DOHH2 (cell line): ENCODE measurements at regions not wholly inside any gene's neighbourhood (a gene's known extent, or its start where the extent isn't known, plus 50 kb on each side); places are given as distances from the start of the nearest gene placed in this dataset.

Experiments
- H3F3A ChIP-seq: fragments of 200-600 bp; sonication (generic), shearing (Covaris generic); 2 replicates; pipeline ENCODE4 v1.6.0; 2016; ENCODE audit warnings: antibody characterized with exemption, mild to moderate bottlenecking; ENCODE audit not compliant: control insufficient read depth, insufficient read depth
- H3K27ac ChIP-seq: fragments of 200-600 bp; sonication (generic); 2 replicates; pipeline ENCODE4 v1.5.1; 2014; ENCODE audit warnings: low read depth, mild to moderate bottlenecking, low read length, moderate library complexity
- H3K27me3 ChIP-seq: fragments of 200-600 bp; sonication (generic); 2 replicates; pipeline ENCODE4 v1.6.1; 2014; ENCODE audit warnings: mild to moderate bottlenecking, low read length, mixed read lengths; ENCODE audit not compliant: control insufficient read depth
- H3K36me3 ChIP-seq: fragments of 200-600 bp; sonication (generic); 2 replicates; pipeline ENCODE4 v1.6.1; 2014; ENCODE audit warnings: mild to moderate bottlenecking, low read length, moderate library complexity, mixed read lengths; ENCODE audit not compliant: control insufficient read depth
- H3K4me1 ChIP-seq: fragments of 200-600 bp; sonication (generic); 2 replicates; pipeline ENCODE4 v1.6.1; 2014; ENCODE audit warnings: mild to moderate bottlenecking, low read length, mixed read lengths; ENCODE audit not compliant: control insufficient read depth
- H3K4me2 ChIP-seq: fragments of 200-600 bp; sonication (generic); 2 replicates; pipeline ENCODE4 v1.6.0; 2014; ENCODE audit warnings: mild to moderate bottlenecking, low read length, moderate library complexity
- H3K4me3 ChIP-seq: fragments of 200-600 bp; sonication (generic); 2 replicates; pipeline ENCODE4 v1.5.1; 2014; ENCODE audit warnings: mild to moderate bottlenecking, low read length, mixed read lengths
- H3K79me2 ChIP-seq: fragments of 200-600 bp; sonication (generic); 2 replicates; pipeline ENCODE4 v1.6.1; 2014; ENCODE audit warnings: mild to moderate bottlenecking, low read length, mixed read lengths; ENCODE audit not compliant: control insufficient read depth
- H3K9me2 ChIP-seq: fragments of 200-600 bp; sonication (generic); replicated peaks from 2 replicates; pipeline ENCODE4 v1.6.1; 2014; ENCODE audit warnings: mild to moderate bottlenecking, low read length, mixed read lengths; ENCODE audit not compliant: control insufficient read depth
- H3K9me3 ChIP-seq: fragments of 200-600 bp; sonication (generic); 2 replicates; pipeline ENCODE4 v1.6.1; 2014; ENCODE audit warnings: antibody characterized with exemption, low read length, mixed read lengths; ENCODE audit not compliant: control insufficient read depth, insufficient read depth
- H4K20me1 ChIP-seq: fragments of 200-600 bp; sonication (generic); 2 replicates; pipeline ENCODE4 v1.6.0; 2014; ENCODE audit warnings: low read depth, mild to moderate bottlenecking, antibody characterized with exemption, low read length, moderate library complexity; ENCODE audit not compliant: control insufficient read depth, insufficient read depth
- CTCF ChIP-seq: fragments of 200-600 bp; sonication (generic); IDR thresholded peaks from one replicate; pipeline ENCODE4 v1.5.1; 2014; ENCODE audit warnings: antibody characterized with exemption, mild to moderate bottlenecking, low read depth, low read length; ENCODE audit not compliant: poor library complexity, severe bottlenecking
- EZH2phosphoT487 ChIP-seq: fragments of 200-600 bp; sonication (generic); IDR thresholded peaks from 2 replicates; pipeline ENCODE4 v1.6.1; 2017; ENCODE audit warnings: borderline replicate concordance, mild to moderate bottlenecking, antibody characterized with exemption, low read length, moderate library complexity, mixed read lengths

GRCh38 chr17:13134076-13134475, 116.2 kb upstream of the ELAC2 start:
- Histone ChIP-seq H3K4me2 (no peak overlapping the region), H3K79me2 (no peaks in the 10 kb centered on the region), H3K9me2 (no peaks in the 10 kb centered on the region), H4K20me1 (no peaks in the 10 kb centered on the region), H3K27me3 (no peaks in the 10 kb centered on the region), H3F3A (no peaks in the 10 kb centered on the region), H3K9me3 (peaks cover 4% of the 10 kb centered on the region; the same call in 1 of the 2 replicates), H3K27ac (no peak overlapping the region), H3K4me1 (no peaks in the 10 kb centered on the region), H3K4me3 (no peak overlapping the region), H3K36me3 (no peaks in the 10 kb centered on the region)
- TF ChIP-seq CTCF = no peak
- TF ChIP-seq EZH2phosphoT487 = no peak

GRCh38 chr17:13131225-13131624, 113.4 kb upstream of the ELAC2 start:
- Histone ChIP-seq H3K27me3 (no peaks in the 10 kb centered on the region), H3F3A (no peaks in the 10 kb centered on the region), H3K4me1 (no peaks in the 10 kb centered on the region), H3K4me2 (no peak overlapping the region), H3K9me3 (no peaks in the 10 kb centered on the region), H3K79me2 (no peaks in the 10 kb centered on the region), H4K20me1 (no peaks in the 10 kb centered on the region), H3K36me3 (no peaks in the 10 kb centered on the region), H3K9me2 (no peaks in the 10 kb centered on the region), H3K4me3 (no peak overlapping the region), H3K27ac (no peak overlapping the region)
- no peak for TF ChIP-seq EZH2phosphoT487
- TF ChIP-seq CTCF = no peak

GRCh38 chr17:13129356-13129755, 111.5 kb upstream of the ELAC2 start:
- Histone ChIP-seq H3F3A (no peaks in the 10 kb centered on the region), H3K4me3 (no peak overlapping the region), H3K9me2 (no peaks in the 10 kb centered on the region), H3K9me3 (no peaks in the 10 kb centered on the region), H3K27me3 (no peaks in the 10 kb centered on the region), H3K4me1 (no peaks in the 10 kb centered on the region), H3K4me2 (no peak overlapping the region), H3K36me3 (no peaks in the 10 kb centered on the region), H3K79me2 (no peaks in the 10 kb centered on the region), H3K27ac (no peak overlapping the region), H4K20me1 (no peaks in the 10 kb centered on the region)
- TF ChIP-seq CTCF (no peak), EZH2phosphoT487 (no peak)

- Histone ChIP-seq H3K9me2 (no peaks in the 10 kb centered on the region), H3K9me3 (no peaks in the 10 kb centered on the region), H3K79me2 (no peaks in the 10 kb centered on the region), H3K4me3 (no peak overlapping the region), H3K4me1 (no peaks in the 10 kb centered on the region), H3K27me3 (no peaks in the 10 kb centered on the region), H3K36me3 (no peaks in the 10 kb centered on the region), H4K20me1 (no peaks in the 10 kb centered on the region), H3K27ac (no peak overlapping the region), H3F3A (no peaks in the 10 kb centered on the region), H3K4me2 (no peak overlapping the region)
- TF ChIP-seq EZH2phosphoT487 (no peak), CTCF (no peak)
These were observed 110.8 kb upstream of the ELAC2 start for GRCh38 chr17:13128676-13129075.
